Calu3 (cell line): ENCODE measurements at regions not wholly inside any gene's neighbourhood (a gene's known extent, or its start where the extent isn't known, plus 50 kb on each side); places are given as distances from the start of the nearest gene placed in this dataset.

Experiments used
- BruUV-seq: library from RNA; stranded (reverse); fragments of 400-500 nt; replicated peaks from 2 replicates; lab custom pipeline; 2021; lab: Mats Ljungman, UMichigan
- CTCF ChIA-PET: fragments of 300-600 bp; sonication (Branson Sonifier 250); formaldehyde crosslinking; loops from one replicate; lab custom pipeline; 2022; ENCODE audit warnings: antibody characterized with exemption; lab: Charles Lee
- DNase-seq: peaks from one replicate; pipeline ENCODE4 v3.0.0; 2022
- H3K27ac Mint-ChIP-seq: one replicate; pipeline ENCODE4 v1.8.0; 2022; ENCODE audit warnings: mixed read lengths; ENCODE audit not compliant: unreplicated experiment
- H3K27me3 Mint-ChIP-seq: one replicate; pipeline ENCODE4 v1.8.0; 2022; ENCODE audit warnings: mixed read lengths; ENCODE audit not compliant: unreplicated experiment
- H3K36me3 Mint-ChIP-seq: one replicate; pipeline ENCODE4 v1.8.0; 2022; ENCODE audit warnings: mild to moderate bottlenecking, moderate library complexity, mixed read lengths; ENCODE audit not compliant: insufficient read depth, unreplicated experiment
- H3K4me1 Mint-ChIP-seq: one replicate; pipeline ENCODE4 v1.8.0; 2022; ENCODE audit warnings: mild to moderate bottlenecking, low read depth, mixed read lengths; ENCODE audit not compliant: unreplicated experiment
- H3K4me3 Mint-ChIP-seq: one replicate; pipeline ENCODE4 v1.8.0; 2022; ENCODE audit warnings: mild to moderate bottlenecking, low read depth, moderate library complexity, mixed read lengths; ENCODE audit not compliant: unreplicated experiment
- H3K9me3 Mint-ChIP-seq: one replicate; pipeline ENCODE4 v1.8.0; 2022; ENCODE audit warnings: low read depth, mixed read lengths; ENCODE audit not compliant: unreplicated experiment
- CTCF ChIP-seq: fragments of 200-600 bp; IDR thresholded peaks from one replicate; pipeline ENCODE4 v1.8.0; 2022; ENCODE audit warnings: antibody characterized with exemption; ENCODE audit not compliant: unreplicated experiment
- intact Hi-C: fragments of 100-400 bp; cut with micrococcal nuclease; formaldehyde crosslinking; loops from one replicate; pipeline ENCODE4 v1.10.0; 2022; ENCODE audit not compliant: unreplicated experiment

GRCh38 chr2:8361930-8362329 is 319.9 kb upstream of the ID2 start:
- no peak for DNase-seq
- no peak overlapping the region for H3K27ac Mint-ChIP-seq
- no peak for TF ChIP-seq CTCF
- peaks cover 11% of the 10 kb centered on the region for H3K4me1 Mint-ChIP-seq
- no peak overlapping the region for H3K4me3 Mint-ChIP-seq
- no TSS peak for BruUV-seq
- CTCF ChIA-PET: no interaction called here
- H3K27me3 Mint-ChIP-seq: no peaks in the 10 kb centered on the region
- H3K36me3 Mint-ChIP-seq: no peaks in the 10 kb centered on the region
- no peaks in the 10 kb centered on the region for H3K9me3 Mint-ChIP-seq
- intact Hi-C loops: no loop called here

- Mint-ChIP-seq H3K4me3 (no peak overlapping the region), H3K36me3 (no peaks in the 10 kb centered on the region), H3K27me3 (no peaks in the 10 kb centered on the region), H3K9me3 (no peaks in the 10 kb centered on the region), H3K27ac (no peak overlapping the region), H3K4me1 (peaks cover 11% of the 10 kb centered on the region)
- BruUV-seq: no TSS peak
- DNase-seq: no peak
- TF ChIP-seq CTCF: no peak
- intact Hi-C loops: no loop called here
- CTCF ChIA-PET: no interaction called here
Measured at GRCh38 chr2:8363161-8363560, 318.7 kb upstream of the ID2 start.

GRCh38 chr2:8364668-8365067 is 317.2 kb upstream of the ID2 start:
- Mint-ChIP-seq H3K27ac (no peak overlapping the region), H3K4me3 (no peak overlapping the region), H3K4me1 (peaks cover 11% of the 10 kb centered on the region), H3K9me3 (no peaks in the 10 kb centered on the region), H3K36me3 (no peaks in the 10 kb centered on the region), H3K27me3 (no peaks in the 10 kb centered on the region)
- DNase-seq: no peak
- CTCF ChIA-PET: no interaction called here
- intact Hi-C loops: no loop called here
- BruUV-seq: no TSS peak
- no peak for TF ChIP-seq CTCF

- Mint-ChIP-seq H3K36me3 (no peaks in the 10 kb centered on the region), H3K4me1 (peaks cover 11% of the 10 kb centered on the region), H3K27ac (no peak overlapping the region), H3K4me3 (no peak overlapping the region), H3K9me3 (no peaks in the 10 kb centered on the region), H3K27me3 (no peaks in the 10 kb centered on the region)
- BruUV-seq: no TSS peak
- TF ChIP-seq CTCF: no peak
- intact Hi-C loops: no loop called here
- CTCF ChIA-PET: interaction anchor here (0.7 kb wide), 1 partner anchor 946 kb away, joined by 3 read pairs; no protein-coding TSS in a partner anchor
- no peak for DNase-seq
Measured at GRCh38 chr2:8365331-8365910, 316.4 kb upstream of the ID2 start.
